ENCODE measurements at regions not wholly inside any gene's neighbourhood (a gene's known extent, or its start where the extent isn't known, plus 50 kb on each side); places are given as distances from the start of the nearest gene placed in this dataset.

DNA sequence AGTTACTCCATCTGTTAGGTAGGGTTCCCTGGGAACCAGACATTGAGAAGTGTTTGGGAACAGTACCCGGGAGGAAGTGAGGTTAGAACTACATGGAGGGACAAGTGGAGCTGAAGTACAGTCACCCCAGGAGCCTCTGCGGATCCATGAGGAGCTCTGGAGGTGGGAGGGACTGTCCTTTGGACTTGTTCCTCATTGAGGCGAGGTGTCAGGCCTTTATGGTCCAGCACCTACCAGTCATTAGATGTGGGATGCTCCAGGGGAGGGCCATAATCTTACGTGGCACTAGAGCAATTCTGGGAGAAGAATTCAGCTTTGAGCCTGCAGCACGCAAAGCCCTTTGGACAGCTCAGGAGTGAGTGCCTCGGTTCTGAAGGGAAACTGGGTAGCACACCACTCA lies 142.8 kb downstream of the DACT1 start:
- Mint-ChIP-seq H3K27ac (no peak overlapping the region), H3K4me1 (no peaks in the 10 kb centered on the region), H3K36me3 (no peaks in the 10 kb centered on the region), H3K9me3 (no peaks in the 10 kb centered on the region), H3K4me3 (no peak overlapping the region), H3K27me3 (ENCODE audit: low read depth) (no peaks in the 10 kb centered on the region; the same call in 1 of the 2 replicates)
- ChIA-PET POLR2A (no interaction called here), CTCF (no interaction called here)
- ATAC-seq (no peak), DNase-seq (ENCODE audit: low spot score) (no peak)
- TF ChIP-seq ESRRA (CRISPR knock-in tag; IDR thresholded peaks at IDR 0.05; ENCODE audit: borderline replicate concordance) (no peak), TP53 (CRISPR knock-in tag; IDR thresholded peaks at IDR 0.05) (no peak)

DNA sequence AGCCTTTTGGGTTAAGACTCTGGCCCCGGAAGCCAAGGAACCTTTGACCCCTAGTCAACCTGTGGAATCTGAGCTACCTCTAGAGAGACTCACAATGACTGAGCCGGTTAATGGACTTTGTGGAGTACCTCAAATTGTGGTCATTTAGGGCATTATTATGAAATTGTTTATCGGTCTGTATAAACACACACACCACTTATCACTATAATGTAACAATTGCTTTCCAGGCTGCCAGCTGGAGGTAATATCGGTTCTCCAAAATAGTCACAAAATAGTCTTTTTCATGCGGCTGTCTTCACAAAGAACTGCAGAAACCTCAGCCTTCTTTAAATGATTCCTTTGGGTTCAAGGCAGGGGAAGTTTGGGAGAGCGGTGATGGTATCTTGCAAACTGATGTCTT lies 144.2 kb downstream of the DACT1 start:
- Mint-ChIP-seq H3K9me3 (no peaks in the 10 kb centered on the region), H3K4me1 (no peaks in the 10 kb centered on the region), H3K4me3 (no peak overlapping the region), H3K27me3 (ENCODE audit: low read depth) (peaks cover 5% of the 10 kb centered on the region; the same call in 1 of the 2 replicates), H3K27ac (no peak overlapping the region), H3K36me3 (no peaks in the 10 kb centered on the region)
- ChIA-PET CTCF (no interaction called here), POLR2A (interaction anchor here (0.7 kb wide), 1 partner anchor 13 kb away, joined by 3 read pairs; no protein-coding TSS in a partner anchor)
- no peak for TF ChIP-seq SOX15 (CRISPR knock-in tag; IDR thresholded peaks at IDR 0.05)
- TF ChIP-seq NR1H2 (CRISPR knock-in tag; IDR thresholded peaks at IDR 0.05) = no peak
- no peak for TF ChIP-seq TCF7 (CRISPR knock-in tag; IDR thresholded peaks at IDR 0.05; ENCODE audit: low read depth)
- no peak for TF ChIP-seq FOXK1 (CRISPR knock-in tag; IDR thresholded peaks at IDR 0.05)
- no peak for TF ChIP-seq NR3C1 (CRISPR knock-in tag; conservative IDR thresholded peaks at IDR 0.05; ENCODE audit: low read depth)
- TF ChIP-seq, protein P1, sequence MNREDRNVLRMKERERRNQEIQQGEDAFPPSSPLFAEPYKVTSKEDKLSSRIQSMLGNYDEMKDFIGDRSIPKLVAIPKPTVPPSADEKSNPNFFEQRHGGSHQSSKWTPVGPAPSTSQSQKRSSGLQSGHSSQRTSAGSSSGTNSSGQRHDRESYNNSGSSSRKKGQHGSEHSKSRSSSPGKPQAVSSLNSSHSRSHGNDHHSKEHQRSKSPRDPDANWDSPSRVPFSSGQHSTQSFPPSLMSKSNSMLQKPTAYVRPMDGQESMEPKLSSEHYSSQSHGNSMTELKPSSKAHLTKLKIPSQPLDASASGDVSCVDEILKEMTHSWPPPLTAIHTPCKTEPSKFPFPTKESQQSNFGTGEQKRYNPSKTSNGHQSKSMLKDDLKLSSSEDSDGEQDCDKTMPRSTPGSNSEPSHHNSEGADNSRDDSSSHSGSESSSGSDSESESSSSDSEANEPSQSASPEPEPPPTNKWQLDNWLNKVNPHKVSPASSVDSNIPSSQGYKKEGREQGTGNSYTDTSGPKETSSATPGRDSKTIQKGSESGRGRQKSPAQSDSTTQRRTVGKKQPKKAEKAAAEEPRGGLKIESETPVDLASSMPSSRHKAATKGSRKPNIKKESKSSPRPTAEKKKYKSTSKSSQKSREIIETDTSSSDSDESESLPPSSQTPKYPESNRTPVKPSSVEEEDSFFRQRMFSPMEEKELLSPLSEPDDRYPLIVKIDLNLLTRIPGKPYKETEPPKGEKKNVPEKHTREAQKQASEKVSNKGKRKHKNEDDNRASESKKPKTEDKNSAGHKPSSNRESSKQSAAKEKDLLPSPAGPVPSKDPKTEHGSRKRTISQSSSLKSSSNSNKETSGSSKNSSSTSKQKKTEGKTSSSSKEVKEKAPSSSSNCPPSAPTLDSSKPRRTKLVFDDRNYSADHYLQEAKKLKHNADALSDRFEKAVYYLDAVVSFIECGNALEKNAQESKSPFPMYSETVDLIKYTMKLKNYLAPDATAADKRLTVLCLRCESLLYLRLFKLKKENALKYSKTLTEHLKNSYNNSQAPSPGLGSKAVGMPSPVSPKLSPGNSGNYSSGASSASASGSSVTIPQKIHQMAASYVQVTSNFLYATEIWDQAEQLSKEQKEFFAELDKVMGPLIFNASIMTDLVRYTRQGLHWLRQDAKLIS (CRISPR knock-in tag; IDR thresholded peaks at IDR 0.05; ENCODE audit: borderline replicate concordance) = no peak
- no peak for TF ChIP-seq ZNF671 (CRISPR knock-in tag; IDR thresholded peaks at IDR 0.05)
- TF ChIP-seq ZNF219 (CRISPR knock-in tag; IDR thresholded peaks at IDR 0.05; ENCODE audit: borderline replicate concordance) = no peak
- TF ChIP-seq, protein P2, sequence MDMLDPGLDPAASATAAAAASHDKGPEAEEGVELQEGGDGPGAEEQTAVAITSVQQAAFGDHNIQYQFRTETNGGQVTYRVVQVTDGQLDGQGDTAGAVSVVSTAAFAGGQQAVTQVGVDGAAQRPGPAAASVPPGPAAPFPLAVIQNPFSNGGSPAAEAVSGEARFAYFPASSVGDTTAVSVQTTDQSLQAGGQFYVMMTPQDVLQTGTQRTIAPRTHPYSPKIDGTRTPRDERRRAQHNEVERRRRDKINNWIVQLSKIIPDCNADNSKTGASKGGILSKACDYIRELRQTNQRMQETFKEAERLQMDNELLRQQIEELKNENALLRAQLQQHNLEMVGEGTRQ (CRISPR knock-in tag; IDR thresholded peaks at IDR 0.05) = no peak
- no peak for TF ChIP-seq GTF2I (CRISPR knock-in tag; conservative IDR thresholded peaks at IDR 0.05)
- TF ChIP-seq TP53 (CRISPR knock-in tag; IDR thresholded peaks at IDR 0.05) = no peak
- TF ChIP-seq ZNF317 (CRISPR knock-in tag; IDR thresholded peaks at IDR 0.05; ENCODE audit: borderline replicate concordance, low read depth) = no peak
- no peak for TF ChIP-seq ZNF416 (CRISPR knock-in tag; IDR thresholded peaks at IDR 0.05)
- DNase-seq (ENCODE audit: low spot score) = no peak
- ATAC-seq = no peak

DNA sequence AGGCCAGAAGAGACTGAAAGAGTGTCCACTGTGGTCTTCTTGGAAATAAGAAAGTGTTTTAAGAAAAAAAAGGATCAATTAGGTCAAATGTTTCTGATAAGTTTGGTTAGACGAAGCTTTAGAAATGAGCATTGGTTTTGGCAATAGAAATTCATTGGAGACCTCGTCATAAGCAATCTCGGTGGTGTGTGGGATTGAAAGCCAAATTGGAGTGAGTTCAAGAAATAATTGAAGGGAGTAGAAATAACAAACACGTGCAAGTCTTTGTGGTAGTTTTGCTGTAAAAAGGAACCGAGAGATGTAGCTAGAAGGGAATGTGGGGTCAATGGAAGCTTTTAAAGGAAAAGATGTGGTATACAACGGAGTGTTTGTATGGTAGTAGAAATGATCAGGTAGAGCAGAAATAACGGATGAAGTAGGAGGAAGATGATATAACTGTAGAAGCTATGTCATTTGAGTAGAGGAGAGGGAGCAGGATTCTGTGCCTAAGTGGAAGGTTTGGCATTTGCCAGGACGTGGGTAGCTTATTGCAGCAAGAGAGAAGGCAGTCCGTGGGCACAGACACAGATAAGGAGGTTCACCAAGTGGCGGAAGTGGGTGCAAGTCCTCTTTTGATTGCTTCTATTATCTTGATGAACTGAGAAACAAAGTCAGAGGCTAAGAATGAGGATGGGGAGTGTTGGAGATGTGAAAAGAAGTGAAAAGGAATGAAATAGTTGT lies 146.2 kb downstream of the DACT1 start:
- H3K27ac Mint-ChIP-seq = no peak overlapping the region
- no peak for DNase-seq (ENCODE audit: low spot score)
- peaks cover 22% of the 10 kb centered on the region for H3K27me3 Mint-ChIP-seq (ENCODE audit: low read depth)
- H3K4me3 Mint-ChIP-seq = no peak overlapping the region
- H3K4me1 Mint-ChIP-seq = peaks cover 10% of the 10 kb centered on the region
- H3K36me3 Mint-ChIP-seq = no peaks in the 10 kb centered on the region
- ChIA-PET POLR2A (no interaction called here), CTCF (interaction anchor here (0.5 kb wide), 1 partner anchor 65 kb away, joined by 3 read pairs; no protein-coding TSS in a partner anchor)
- ATAC-seq = no peak
- no peaks in the 10 kb centered on the region for H3K9me3 Mint-ChIP-seq
- TF ChIP-seq, protein P3, sequence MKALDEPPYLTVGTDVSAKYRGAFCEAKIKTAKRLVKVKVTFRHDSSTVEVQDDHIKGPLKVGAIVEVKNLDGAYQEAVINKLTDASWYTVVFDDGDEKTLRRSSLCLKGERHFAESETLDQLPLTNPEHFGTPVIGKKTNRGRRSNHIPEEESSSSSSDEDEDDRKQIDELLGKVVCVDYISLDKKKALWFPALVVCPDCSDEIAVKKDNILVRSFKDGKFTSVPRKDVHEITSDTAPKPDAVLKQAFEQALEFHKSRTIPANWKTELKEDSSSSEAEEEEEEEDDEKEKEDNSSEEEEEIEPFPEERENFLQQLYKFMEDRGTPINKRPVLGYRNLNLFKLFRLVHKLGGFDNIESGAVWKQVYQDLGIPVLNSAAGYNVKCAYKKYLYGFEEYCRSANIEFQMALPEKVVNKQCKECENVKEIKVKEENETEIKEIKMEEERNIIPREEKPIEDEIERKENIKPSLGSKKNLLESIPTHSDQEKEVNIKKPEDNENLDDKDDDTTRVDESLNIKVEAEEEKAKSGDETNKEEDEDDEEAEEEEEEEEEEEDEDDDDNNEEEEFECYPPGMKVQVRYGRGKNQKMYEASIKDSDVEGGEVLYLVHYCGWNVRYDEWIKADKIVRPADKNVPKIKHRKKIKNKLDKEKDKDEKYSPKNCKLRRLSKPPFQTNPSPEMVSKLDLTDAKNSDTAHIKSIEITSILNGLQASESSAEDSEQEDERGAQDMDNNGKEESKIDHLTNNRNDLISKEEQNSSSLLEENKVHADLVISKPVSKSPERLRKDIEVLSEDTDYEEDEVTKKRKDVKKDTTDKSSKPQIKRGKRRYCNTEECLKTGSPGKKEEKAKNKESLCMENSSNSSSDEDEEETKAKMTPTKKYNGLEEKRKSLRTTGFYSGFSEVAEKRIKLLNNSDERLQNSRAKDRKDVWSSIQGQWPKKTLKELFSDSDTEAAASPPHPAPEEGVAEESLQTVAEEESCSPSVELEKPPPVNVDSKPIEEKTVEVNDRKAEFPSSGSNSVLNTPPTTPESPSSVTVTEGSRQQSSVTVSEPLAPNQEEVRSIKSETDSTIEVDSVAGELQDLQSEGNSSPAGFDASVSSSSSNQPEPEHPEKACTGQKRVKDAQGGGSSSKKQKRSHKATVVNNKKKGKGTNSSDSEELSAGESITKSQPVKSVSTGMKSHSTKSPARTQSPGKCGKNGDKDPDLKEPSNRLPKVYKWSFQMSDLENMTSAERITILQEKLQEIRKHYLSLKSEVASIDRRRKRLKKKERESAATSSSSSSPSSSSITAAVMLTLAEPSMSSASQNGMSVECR (CRISPR knock-in tag; IDR thresholded peaks at IDR 0.05; ENCODE audit: borderline replicate concordance) = no peak
- TF ChIP-seq, protein P4, sequence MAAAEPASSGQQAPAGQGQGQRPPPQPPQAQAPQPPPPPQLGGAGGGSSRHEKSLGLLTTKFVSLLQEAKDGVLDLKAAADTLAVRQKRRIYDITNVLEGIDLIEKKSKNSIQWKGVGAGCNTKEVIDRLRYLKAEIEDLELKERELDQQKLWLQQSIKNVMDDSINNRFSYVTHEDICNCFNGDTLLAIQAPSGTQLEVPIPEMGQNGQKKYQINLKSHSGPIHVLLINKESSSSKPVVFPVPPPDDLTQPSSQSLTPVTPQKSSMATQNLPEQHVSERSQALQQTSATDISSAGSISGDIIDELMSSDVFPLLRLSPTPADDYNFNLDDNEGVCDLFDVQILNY (CRISPR knock-in tag; IDR thresholded peaks at IDR 0.05) = no peak
- TF ChIP-seq GTF2I (CRISPR knock-in tag; conservative IDR thresholded peaks at IDR 0.05) (no peak), SMAD3 (CRISPR knock-in tag; IDR thresholded peaks at IDR 0.05; ENCODE audit: borderline replicate concordance) (no peak), TCF7 (CRISPR knock-in tag; IDR thresholded peaks at IDR 0.05; ENCODE audit: low read depth) (no peak), GABPB1 (CRISPR knock-in tag; IDR thresholded peaks at IDR 0.05) (no peak), ZBTB21 (CRISPR knock-in tag; IDR thresholded peaks at IDR 0.05; ENCODE audit: borderline replicate concordance) (no peak)
- TF ChIP-seq, protein P5, sequence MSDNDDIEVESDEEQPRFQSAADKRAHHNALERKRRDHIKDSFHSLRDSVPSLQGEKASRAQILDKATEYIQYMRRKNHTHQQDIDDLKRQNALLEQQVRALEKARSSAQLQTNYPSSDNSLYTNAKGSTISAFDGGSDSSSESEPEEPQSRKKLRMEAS (CRISPR knock-in tag; IDR thresholded peaks at IDR 0.05) = no peak
- TF ChIP-seq, protein P6, sequence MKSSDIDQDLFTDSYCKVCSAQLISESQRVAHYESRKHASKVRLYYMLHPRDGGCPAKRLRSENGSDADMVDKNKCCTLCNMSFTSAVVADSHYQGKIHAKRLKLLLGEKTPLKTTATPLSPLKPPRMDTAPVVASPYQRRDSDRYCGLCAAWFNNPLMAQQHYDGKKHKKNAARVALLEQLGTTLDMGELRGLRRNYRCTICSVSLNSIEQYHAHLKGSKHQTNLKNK (CRISPR knock-in tag; IDR thresholded peaks at IDR 0.05) = no peak
